Mesothelial cell of epicardium (in vitro differentiated cells): ENCODE measurements at regions not wholly inside any gene's neighbourhood (a gene's known extent, or its start where the extent isn't known, plus 50 kb on each side); places are given as distances from the start of the nearest gene placed in this dataset.

Experiments used
- DNase-seq, 2 experiments: peaks; one replicate each; pipeline ENCODE4 v3.0.0; 2021; ENCODE audit warnings: low spot score in 2 of 2; ENCODE audit not compliant: unreplicated experiment in 2 of 2
- H3K27ac Mint-ChIP-seq: 2 replicates; pipeline ENCODE4 v1.8.0; 2021; ENCODE audit warnings: mixed read lengths
- H3K27me3 Mint-ChIP-seq: 2 replicates; pipeline ENCODE4 v1.8.0; 2021; ENCODE audit warnings: low read depth, mixed read lengths
- H3K36me3 Mint-ChIP-seq: 2 replicates; pipeline ENCODE4 v1.8.0; 2021; ENCODE audit warnings: mixed read lengths
- H3K4me1 Mint-ChIP-seq: 2 replicates; pipeline ENCODE4 v1.8.0; 2021; ENCODE audit warnings: mixed read lengths
- H3K4me3 Mint-ChIP-seq: 2 replicates; pipeline ENCODE4 v1.8.0; 2021; ENCODE audit warnings: mild to moderate bottlenecking, moderate library complexity, mixed read lengths
- H3K9me3 Mint-ChIP-seq: 2 replicates; pipeline ENCODE4 v1.8.0; 2021; ENCODE audit warnings: mixed read lengths
- CTCF ChIP-seq: fragments of 200-600 bp; sonication (generic); IDR thresholded peaks from one replicate; pipeline ENCODE4 v1.5.0; 2021; ENCODE audit warnings: antibody characterized with exemption; ENCODE audit not compliant: unreplicated experiment

GRCh38 chr16:26330654-26331053, 638.9 kb downstream of the HS3ST4 start:
- Mint-ChIP-seq H3K9me3 (peaks cover 10% of the 10 kb centered on the region), H3K4me1 (peaks cover 4% of the 10 kb centered on the region), H3K36me3 (no peaks in the 10 kb centered on the region), H3K27me3 (peaks cover 2% of the 10 kb centered on the region), H3K4me3 (no peak overlapping the region), H3K27ac (no peak overlapping the region)
- no peak for TF ChIP-seq CTCF
- no peak for DNase-seq

- H3K4me1 Mint-ChIP-seq = peaks cover 4% of the 10 kb centered on the region
- H3K9me3 Mint-ChIP-seq = peaks cover 2% of the 10 kb centered on the region
- peaks cover 7% of the 10 kb centered on the region for H3K27me3 Mint-ChIP-seq
- TF ChIP-seq CTCF = no peak
- no peak overlapping the region for H3K4me3 Mint-ChIP-seq
- no peak overlapping the region for H3K27ac Mint-ChIP-seq
- H3K36me3 Mint-ChIP-seq = no peaks in the 10 kb centered on the region
- DNase-seq = no peak
Observed at GRCh38 chr16:26334218-26335111, 642.7 kb downstream of the HS3ST4 start.

GRCh38 chr16:26335236-26335853, 643.6 kb downstream of the HS3ST4 start:
- Mint-ChIP-seq H3K9me3 (no peaks in the 10 kb centered on the region), H3K4me3 (no peak overlapping the region), H3K4me1 (peaks cover 4% of the 10 kb centered on the region), H3K27me3 (peaks cover 7% of the 10 kb centered on the region), H3K27ac (no peak overlapping the region), H3K36me3 (no peaks in the 10 kb centered on the region)
- DNase-seq = no peak
- TF ChIP-seq CTCF = no peak

- no peaks in the 10 kb centered on the region for H3K36me3 Mint-ChIP-seq
- peaks cover 15% of the 10 kb centered on the region for H3K27me3 Mint-ChIP-seq
- no peaks in the 10 kb centered on the region for H3K9me3 Mint-ChIP-seq
- no peak for TF ChIP-seq CTCF
- peaks cover 4% of the 10 kb centered on the region for H3K4me1 Mint-ChIP-seq
- no peak overlapping the region for H3K4me3 Mint-ChIP-seq
- H3K27ac Mint-ChIP-seq = no peak overlapping the region
- DNase-seq = no peak
Observed at GRCh38 chr16:26342621-26343020, 650.9 kb downstream of the HS3ST4 start.

- DNase-seq = no peak
- peaks cover 15% of the 10 kb centered on the region for H3K27me3 Mint-ChIP-seq
- no peaks in the 10 kb centered on the region for H3K36me3 Mint-ChIP-seq
- H3K4me3 Mint-ChIP-seq = no peak overlapping the region
- H3K4me1 Mint-ChIP-seq = peaks cover 4% of the 10 kb centered on the region
- no peaks in the 10 kb centered on the region for H3K9me3 Mint-ChIP-seq
- no peak for TF ChIP-seq CTCF
- H3K27ac Mint-ChIP-seq = no peak overlapping the region
Observed at GRCh38 chr16:26344240-26344776, 652.5 kb downstream of the HS3ST4 start.
